Astrocyte (in vitro differentiated cells and primary cell): ENCODE measurements at regions not wholly inside any gene's neighbourhood (a gene's known extent, or its start where the extent isn't known, plus 50 kb on each side); places are given as distances from the start of the nearest gene placed in this dataset.
"Not testable (repeated sequence)": the region's sequence is repeated elsewhere in the genome, so short reads cannot be mapped to it uniquely, and the experiment has no call there.

ENCODE experiments used
- EZH2 ChIP-seq: IDR thresholded peaks from 2 replicates; pipeline ENCODE4 v1.6.1; 2012; ENCODE audit warnings: mild to moderate bottlenecking, low read length, inconsistent platforms; ENCODE audit not compliant: insufficient read depth
- TF ChIP-seq, protein P1 (sequence below): IDR thresholded peaks from 2 replicates; pipeline ENCODE4 v1.5.1; 2011; ENCODE audit warnings: low read depth, mild to moderate bottlenecking, inconsistent platforms, low read length, moderate library complexity; ENCODE audit not compliant: insufficient read depth

DNA sequence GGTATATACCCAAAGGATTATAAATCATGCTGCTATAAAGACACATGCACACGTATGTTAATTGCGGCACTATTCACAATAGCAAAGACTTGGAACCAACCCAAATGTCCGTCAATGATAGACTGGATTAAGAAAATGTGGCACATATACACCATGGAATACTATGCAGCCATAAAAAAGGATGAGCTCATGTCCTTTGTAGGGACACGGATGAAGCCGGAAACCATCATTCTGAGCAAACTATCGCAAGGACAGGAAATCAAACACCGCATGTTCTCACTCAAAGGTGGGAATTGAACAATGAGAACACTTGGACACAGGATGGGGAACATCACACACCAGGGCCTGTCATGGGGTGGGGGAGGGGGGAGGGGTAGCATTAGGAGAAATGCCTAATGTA lies 66.8 kb upstream of the LTBP1 start:
- TF ChIP-seq, protein P1, sequence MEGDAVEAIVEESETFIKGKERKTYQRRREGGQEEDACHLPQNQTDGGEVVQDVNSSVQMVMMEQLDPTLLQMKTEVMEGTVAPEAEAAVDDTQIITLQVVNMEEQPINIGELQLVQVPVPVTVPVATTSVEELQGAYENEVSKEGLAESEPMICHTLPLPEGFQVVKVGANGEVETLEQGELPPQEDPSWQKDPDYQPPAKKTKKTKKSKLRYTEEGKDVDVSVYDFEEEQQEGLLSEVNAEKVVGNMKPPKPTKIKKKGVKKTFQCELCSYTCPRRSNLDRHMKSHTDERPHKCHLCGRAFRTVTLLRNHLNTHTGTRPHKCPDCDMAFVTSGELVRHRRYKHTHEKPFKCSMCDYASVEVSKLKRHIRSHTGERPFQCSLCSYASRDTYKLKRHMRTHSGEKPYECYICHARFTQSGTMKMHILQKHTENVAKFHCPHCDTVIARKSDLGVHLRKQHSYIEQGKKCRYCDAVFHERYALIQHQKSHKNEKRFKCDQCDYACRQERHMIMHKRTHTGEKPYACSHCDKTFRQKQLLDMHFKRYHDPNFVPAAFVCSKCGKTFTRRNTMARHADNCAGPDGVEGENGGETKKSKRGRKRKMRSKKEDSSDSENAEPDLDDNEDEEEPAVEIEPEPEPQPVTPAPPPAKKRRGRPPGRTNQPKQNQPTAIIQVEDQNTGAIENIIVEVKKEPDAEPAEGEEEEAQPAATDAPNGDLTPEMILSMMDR, result not testable (repeated sequence)
- not testable (repeated sequence) for TF ChIP-seq EZH2
